Vagina (tissue), 2 donors: ENCODE measurements at regions not wholly inside any gene's neighbourhood (a gene's known extent, or its start where the extent isn't known, plus 50 kb on each side); places are given as distances from the start of the nearest gene placed in this dataset.
"Not testable (repeated sequence)": the region's sequence is repeated elsewhere in the genome, so short reads cannot be mapped to it uniquely, and the experiment has no call there.

Source experiments
- DNase-seq, 2 donors: peaks; one replicate each; pipeline ENCODE4 v3.0.0-alpha.2; 2017; ENCODE audit errors: extremely low spot score in 2 of 2
- H3K27ac ChIP-seq: fragments of 200-600 bp; sonication (generic); one replicate; pipeline ENCODE4 v1.5.1; 2019
- H3K27me3 ChIP-seq: fragments of 200-600 bp; sonication (generic); one replicate; pipeline ENCODE4 v1.5.1; 2019
- H3K36me3 ChIP-seq, 2 donors: fragments of 200-600 bp; sonication (generic); one replicate each; pipeline ENCODE4 v1.5.1; 2017 to 2019
- H3K4me1 ChIP-seq: fragments of 200-600 bp; sonication (generic); one replicate; pipeline ENCODE4 v1.5.1; 2019
- H3K4me3 ChIP-seq, 2 donors: fragments of 200-600 bp; sonication (generic); 1 replicate in 1 of 2; 2 replicates in 1 of 2; pipeline ENCODE4 v1.5.1; 2016 to 2019
- H3K9me3 ChIP-seq: fragments of 200-600 bp; sonication (generic); one replicate; pipeline ENCODE4 v1.5.1; 2019
- POLR2A ChIP-seq, 2 donors: fragments of 450-650 bp; IDR thresholded peaks; one replicate each; pipeline ENCODE4 v1.6.1; 2017; ENCODE audit warnings: antibody characterized with exemption in 2 of 2, mild to moderate bottlenecking in 2 of 2, moderate library complexity in 2 of 2
- POLR2AphosphoS5 ChIP-seq, 2 donors: sonication (generic); formaldehyde crosslinking; IDR thresholded peaks; one replicate each; pipeline ENCODE4 v1.9.0; 2017; ENCODE audit warnings: antibody characterized with exemption in 2 of 2, mild to moderate bottlenecking in 2 of 2, low read depth in 1 of 2; ENCODE audit not compliant: insufficient read depth in 1 of 2
- intact Hi-C: fragments of 100-400 bp; cut with DNase I; formaldehyde crosslinking; loops from one replicate; pipeline ENCODE4 v1.15.1; 2023
- TF ChIP-seq, protein P1 (sequence below), 3 experiments: fragments of 450-650 bp in 2 of 3; fragments of 200-600 bp in 1 of 3; sonication (generic) in 1 of 3; IDR thresholded peaks; one replicate each; pipeline ENCODE4 v1.5.1; 2017 to 2019; ENCODE audit warnings: antibody characterized with exemption in 3 of 3, mild to moderate bottlenecking in 2 of 3, moderate library complexity in 2 of 3

DNA sequence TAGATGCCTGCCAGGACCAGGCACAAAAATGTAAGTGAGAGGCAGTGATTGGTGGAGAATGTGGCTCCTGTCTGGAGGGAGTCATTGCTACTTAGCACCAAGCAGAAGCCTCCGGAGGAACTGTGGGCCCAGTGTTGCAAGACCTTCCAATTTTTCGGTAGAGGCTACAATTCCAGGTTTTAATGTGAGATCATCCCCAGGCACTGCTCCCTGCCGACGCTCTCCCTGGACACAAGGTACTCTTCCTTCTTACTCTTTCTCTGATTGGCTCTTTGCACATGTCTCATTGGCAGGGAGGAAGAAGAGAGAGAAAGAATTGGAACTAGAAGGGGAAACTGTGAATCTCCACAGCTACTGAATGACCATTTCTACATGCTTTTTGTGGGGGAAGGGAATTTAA, 53.7 kb upstream of the EP300 start:
- no peak overlapping the region for H3K4me3 ChIP-seq
- no peaks in the 10 kb centered on the region for H3K27me3 ChIP-seq
- no peak overlapping the region for H3K27ac ChIP-seq
- H3K9me3 ChIP-seq = no peaks in the 10 kb centered on the region
- intact Hi-C loops = no loop called here
- H3K4me1 ChIP-seq = no peaks in the 10 kb centered on the region
- TF ChIP-seq POLR2A (IDR thresholded peaks at IDR 0.05) (no peak), POLR2AphosphoS5 (IDR thresholded peaks at IDR 0.05; ENCODE audit: insufficient read depth in 1 of 2, low read depth in 1 of 2) (no peak)
- TF ChIP-seq, protein P1, sequence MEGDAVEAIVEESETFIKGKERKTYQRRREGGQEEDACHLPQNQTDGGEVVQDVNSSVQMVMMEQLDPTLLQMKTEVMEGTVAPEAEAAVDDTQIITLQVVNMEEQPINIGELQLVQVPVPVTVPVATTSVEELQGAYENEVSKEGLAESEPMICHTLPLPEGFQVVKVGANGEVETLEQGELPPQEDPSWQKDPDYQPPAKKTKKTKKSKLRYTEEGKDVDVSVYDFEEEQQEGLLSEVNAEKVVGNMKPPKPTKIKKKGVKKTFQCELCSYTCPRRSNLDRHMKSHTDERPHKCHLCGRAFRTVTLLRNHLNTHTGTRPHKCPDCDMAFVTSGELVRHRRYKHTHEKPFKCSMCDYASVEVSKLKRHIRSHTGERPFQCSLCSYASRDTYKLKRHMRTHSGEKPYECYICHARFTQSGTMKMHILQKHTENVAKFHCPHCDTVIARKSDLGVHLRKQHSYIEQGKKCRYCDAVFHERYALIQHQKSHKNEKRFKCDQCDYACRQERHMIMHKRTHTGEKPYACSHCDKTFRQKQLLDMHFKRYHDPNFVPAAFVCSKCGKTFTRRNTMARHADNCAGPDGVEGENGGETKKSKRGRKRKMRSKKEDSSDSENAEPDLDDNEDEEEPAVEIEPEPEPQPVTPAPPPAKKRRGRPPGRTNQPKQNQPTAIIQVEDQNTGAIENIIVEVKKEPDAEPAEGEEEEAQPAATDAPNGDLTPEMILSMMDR (IDR thresholded peaks at IDR 0.05) = no peak
- H3K36me3 ChIP-seq = no peaks in the 10 kb centered on the region
- no peak for DNase-seq

DNA sequence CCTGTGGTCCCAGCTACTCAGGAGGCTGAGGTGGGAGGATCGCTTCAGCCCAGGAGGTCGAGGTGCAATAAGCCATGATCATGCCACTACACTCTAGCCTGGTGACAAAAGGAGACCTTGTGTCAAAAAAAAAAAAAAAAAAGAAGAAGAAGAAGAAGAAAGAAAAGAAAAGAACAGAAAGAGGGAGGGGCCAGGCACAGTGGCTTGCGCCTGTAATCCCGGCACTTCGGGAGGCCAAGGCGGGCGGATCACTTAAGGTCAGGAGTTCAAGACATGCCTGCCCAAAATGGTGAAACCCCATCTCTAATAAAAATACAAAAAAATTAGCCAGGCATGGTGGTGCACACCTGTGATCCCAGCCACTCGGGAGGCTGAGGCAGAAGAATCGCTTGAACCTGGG, 52.8 kb upstream of the EP300 start:
- H3K4me1 ChIP-seq, H3K4me3 ChIP-seq, DNase-seq, H3K27me3 ChIP-seq, intact Hi-C loops, H3K9me3 ChIP-seq, H3K27ac ChIP-seq, H3K36me3 ChIP-seq: not testable (repeated sequence)

DNA sequence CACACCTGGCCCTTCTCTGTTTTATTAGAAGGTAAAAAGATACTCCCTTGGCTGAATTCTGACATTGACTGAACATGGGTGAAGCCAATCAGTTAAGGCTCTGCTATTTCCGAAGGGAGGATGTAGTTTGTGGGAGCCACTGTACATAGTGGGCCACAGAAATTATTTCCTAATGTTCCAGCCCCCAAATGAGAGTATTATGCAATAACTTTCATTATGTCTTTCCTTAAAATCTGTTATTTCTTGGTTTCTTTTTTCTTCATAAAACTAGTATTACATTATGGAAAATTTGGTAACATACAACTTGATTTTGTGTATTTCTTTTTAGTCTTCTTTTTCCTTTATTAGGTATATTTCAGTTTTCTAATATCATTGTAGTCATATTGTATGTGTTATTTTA, 51.9 kb upstream of the EP300 start:
- intact Hi-C loops = no loop called here
- no peaks in the 10 kb centered on the region for H3K9me3 ChIP-seq

DNA sequence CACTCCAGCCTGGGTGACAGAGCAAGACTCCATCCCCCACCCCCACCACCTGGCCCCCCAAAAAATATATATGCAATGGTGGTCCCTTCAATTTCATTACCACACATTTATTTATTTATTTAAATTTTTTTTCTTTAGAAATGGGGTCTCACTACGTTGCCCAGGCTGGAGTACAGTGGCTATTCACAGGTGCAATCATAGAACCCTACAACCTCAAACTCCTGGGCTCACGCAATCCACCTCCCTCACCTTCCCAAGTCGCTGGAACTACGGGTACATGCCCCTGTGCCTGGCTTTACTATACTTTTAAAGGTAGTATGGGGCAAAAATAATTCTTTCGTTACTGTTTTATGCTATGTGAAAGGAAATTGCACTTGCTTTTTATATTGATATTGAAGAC, 50.9 kb upstream of the EP300 start:
- Histone ChIP-seq H3K9me3 (no peaks in the 10 kb centered on the region), H3K4me3 (no peak overlapping the region), H3K27ac (no peak overlapping the region), H3K4me1 (no peaks in the 10 kb centered on the region), H3K36me3 (no peaks in the 10 kb centered on the region), H3K27me3 (no peaks in the 10 kb centered on the region)
- TF ChIP-seq POLR2AphosphoS5 (IDR thresholded peaks at IDR 0.05; ENCODE audit: insufficient read depth in 1 of 2, low read depth in 1 of 2) = no peak
- no peak for TF ChIP-seq POLR2A (IDR thresholded peaks at IDR 0.05)
- TF ChIP-seq, protein P1 (IDR thresholded peaks at IDR 0.05) = no peak
- no peak for DNase-seq
- intact Hi-C loops = no loop called here

More for the DNA sequence above, 51.9 kb upstream of the EP300 start:
- no peak overlapping the region for H3K4me3 ChIP-seq
- TF ChIP-seq POLR2AphosphoS5 (IDR thresholded peaks at IDR 0.05; ENCODE audit: insufficient read depth in 1 of 2, low read depth in 1 of 2) (no peak), POLR2A (IDR thresholded peaks at IDR 0.05) (no peak)
- TF ChIP-seq, protein P1 (IDR thresholded peaks at IDR 0.05) = no peak
- H3K27me3 ChIP-seq = no peaks in the 10 kb centered on the region
- no peak for DNase-seq
- H3K36me3 ChIP-seq = no peaks in the 10 kb centered on the region
- H3K4me1 ChIP-seq = no peaks in the 10 kb centered on the region
- H3K27ac ChIP-seq = no peak overlapping the region
